ENCODE measurements at regions not wholly inside any gene's neighbourhood (a gene's known extent, or its start where the extent isn't known, plus 50 kb on each side); places are given as distances from the start of the nearest gene placed in this dataset.
"Not testable (repeated sequence)": the region's sequence is repeated elsewhere in the genome, so short reads cannot be mapped to it uniquely, and the experiment has no call there.

GRCh38 chr3:34066999-34067398, 268.6 kb downstream of the PDCD6IP start:
- DNase-seq: no peak

GRCh38 chr3:34067536-34068051, 269.2 kb downstream of the PDCD6IP start:
- DNase-seq: no peak

DNA sequence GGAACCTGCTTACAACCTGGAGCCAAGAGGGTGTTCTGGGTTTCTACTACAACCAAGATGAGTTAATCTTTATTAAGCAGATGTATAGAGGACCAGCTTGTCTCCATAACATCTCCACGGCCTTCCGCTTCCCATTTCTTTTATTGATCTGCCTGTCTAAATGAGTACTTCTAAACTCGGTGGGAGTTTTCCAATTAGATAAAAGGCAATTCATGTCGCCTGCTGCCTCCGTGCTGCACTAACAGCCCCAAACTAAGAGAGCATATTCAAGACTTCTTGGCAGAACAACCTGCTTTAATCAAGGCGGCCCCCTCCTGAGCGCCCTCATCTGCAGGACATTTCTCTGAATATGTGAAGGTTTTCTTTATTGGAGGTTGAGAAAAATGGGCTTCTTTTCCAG, 270.1 kb downstream of the PDCD6IP start:
- DNase-seq: no peak

- no peak for DNase-seq
Measured at GRCh38 chr3:34070831-34071585, 272.6 kb downstream of the PDCD6IP start.

- no peak for DNase-seq
Measured at GRCh38 chr3:34072297-34072696, 273.9 kb downstream of the PDCD6IP start.

- DNase-seq: no peak
Measured at GRCh38 chr3:34073111-34073510, 274.7 kb downstream of the PDCD6IP start.

DNA sequence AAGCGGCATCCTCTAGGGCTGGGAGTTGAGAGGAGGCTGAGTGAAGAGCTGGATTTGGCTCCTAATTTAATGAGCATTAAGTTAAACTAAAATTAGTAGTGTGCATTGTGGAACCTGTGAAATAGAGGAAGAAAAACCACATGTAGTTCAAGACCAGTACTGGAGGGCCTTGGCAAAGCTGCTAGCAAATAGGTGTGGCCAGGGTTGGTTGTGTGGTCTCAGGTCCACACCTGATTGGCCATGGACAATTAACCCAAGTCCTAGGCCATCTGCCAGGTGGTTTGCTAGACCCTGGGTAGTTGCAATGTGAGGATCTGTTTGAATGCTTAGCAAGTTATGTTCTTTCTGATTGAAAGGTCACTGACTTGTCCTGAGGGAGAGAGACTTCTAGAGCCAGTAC, 275.5 kb downstream of the PDCD6IP start:
- no peak for DNase-seq

GRCh38 chr3:34075975-34076374, 277.5 kb downstream of the PDCD6IP start:
- no peak for DNase-seq

DNA sequence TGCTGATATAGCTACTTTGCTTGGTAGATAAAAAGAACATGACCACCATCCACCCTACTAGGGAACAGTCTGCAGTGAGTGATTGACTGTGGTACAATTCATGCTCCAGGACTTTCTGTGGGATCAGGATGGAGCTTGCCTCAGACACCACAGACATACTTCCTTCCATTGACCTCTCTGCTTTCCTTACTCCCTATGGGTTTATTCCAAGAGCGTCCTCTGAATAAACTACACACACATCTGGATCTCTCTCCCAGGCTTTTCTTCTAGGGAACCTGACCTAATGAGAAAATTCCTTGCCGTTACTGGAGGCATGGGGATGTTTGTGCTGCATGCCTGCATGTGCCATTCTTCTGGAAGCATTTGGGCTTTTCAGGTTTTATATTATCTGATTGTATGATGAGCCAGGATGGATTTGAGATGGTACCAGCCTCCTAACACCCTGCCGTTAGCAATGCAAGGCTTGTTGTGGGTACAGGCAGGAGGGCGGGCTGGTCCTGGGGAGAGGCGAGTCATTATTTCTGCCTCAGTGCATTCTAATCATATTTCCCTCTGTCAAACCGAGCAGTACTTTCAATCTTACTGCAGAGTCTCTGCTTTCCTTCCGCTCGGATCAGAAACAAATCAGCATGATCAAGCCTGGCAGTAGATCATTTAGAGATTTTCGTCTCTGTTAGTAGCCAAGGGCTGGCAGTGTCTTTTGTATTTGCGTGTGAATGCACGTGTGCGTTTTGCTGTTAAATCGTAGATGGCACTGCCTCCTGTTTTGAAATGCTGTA, 279.2 kb downstream of the PDCD6IP start:
- DNase-seq: no peak

- DNase-seq: no peak
Measured at GRCh38 chr3:34078418-34078817, 280.0 kb downstream of the PDCD6IP start.

DNA sequence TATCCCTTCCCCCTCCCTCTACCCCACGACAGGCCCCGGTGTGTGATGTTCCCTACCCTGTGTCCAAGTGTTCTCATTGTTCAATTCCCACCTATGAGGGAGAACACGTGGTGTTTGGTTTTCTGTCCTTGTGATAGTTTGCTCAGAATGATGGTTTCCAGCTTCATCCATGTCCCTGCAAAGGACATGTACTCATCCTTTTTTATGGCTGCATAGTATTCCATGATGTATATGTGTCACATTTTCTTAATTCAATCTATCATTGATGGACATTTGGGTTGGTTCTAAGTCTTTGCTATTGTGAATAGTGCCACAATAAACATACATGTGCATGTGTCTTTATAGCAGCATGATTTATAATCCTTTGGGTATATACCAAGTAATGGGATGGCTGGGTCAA, 281.4 kb downstream of the PDCD6IP start:
- not testable (repeated sequence) for DNase-seq

DNA sequence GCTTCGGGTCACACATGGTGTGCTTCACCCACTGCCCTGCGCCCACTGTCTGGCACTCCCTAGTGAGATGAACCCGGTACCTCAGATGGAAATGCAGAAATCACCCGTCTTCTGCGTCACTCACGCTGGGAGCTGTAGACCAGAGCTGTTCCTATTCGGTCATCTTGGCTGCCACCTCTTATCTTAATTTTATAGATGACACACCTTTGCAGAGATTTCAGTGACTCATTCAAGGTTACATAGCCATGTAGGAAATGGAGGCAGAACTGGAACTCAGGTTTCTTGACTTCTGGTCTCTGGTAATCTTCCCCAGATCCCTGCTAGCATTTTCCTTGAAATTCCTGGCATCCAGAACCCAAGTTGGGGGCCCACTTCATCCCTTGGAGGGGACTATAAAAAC, 291.9 kb downstream of the PDCD6IP start:
- DNase-seq: not testable (repeated sequence)

- no peak for DNase-seq
Measured at GRCh38 chr3:34090876-34091275, 292.4 kb downstream of the PDCD6IP start.

DNA sequence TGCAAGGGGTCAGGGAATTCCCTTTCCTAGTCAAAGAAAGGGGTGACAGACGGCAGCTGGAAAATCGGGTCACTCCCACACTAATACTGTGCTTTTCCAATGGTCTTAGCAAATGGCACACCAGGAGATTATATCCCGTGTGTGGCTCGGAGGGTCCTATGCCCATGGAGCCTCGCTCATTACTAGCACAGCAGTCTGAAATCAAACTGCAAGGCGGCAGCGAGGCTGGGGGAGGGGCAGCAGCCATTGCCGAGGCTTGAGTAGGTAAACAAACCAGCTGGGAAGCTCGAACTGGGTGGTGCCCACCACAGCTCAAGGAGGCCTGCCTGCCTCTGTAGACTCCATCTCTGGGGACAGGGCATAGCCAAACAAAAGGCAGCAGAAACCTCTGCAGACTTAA, 295.9 kb downstream of the PDCD6IP start:
- not testable (repeated sequence) for DNase-seq

- DNase-seq: no peak
Measured at GRCh38 chr3:34102288-34102687, 303.9 kb downstream of the PDCD6IP start.

DNA sequence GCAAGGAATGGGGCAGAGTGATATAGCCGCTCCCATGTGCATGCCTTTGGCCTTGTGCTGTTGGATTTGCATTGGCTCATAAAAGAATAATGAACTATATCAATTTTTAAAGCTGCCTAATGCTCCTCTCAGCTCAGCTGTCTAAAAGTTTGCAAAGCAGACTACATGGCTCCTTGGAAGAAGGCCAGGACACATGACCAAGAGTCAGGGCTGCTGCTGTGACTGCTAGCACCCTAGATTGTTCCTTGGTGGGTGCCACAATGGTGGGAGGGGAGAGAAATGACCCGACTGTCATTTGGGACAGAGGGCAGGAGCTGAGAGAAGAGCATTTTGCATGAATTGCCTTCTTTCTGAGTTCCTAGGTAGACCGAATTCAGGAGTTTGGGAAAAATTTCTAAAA, 307.9 kb downstream of the PDCD6IP start:
- no peak for DNase-seq

DNA sequence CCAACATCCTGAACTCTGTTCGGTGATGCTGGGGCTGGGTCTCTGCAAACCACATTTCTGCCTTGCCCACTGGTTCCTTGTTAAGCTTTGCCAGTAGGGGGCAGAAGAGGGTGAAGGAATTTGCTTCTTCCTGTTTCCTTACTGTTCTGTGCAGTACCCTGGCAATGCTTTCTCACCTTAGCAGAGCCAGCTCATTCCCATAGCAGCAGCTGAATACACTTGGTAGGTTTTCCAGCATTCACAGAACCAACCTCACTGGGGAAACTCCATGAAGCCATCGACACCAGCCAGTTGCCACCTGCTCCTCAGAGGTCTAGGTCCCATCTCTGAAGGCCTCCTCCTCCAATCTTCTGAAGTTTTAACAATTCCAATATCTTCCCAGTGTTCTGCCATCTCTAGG, 308.4 kb downstream of the PDCD6IP start:
- no peak for DNase-seq

GRCh38 chr3:34107669-34108068, 309.2 kb downstream of the PDCD6IP start:
- no peak for DNase-seq

DNA sequence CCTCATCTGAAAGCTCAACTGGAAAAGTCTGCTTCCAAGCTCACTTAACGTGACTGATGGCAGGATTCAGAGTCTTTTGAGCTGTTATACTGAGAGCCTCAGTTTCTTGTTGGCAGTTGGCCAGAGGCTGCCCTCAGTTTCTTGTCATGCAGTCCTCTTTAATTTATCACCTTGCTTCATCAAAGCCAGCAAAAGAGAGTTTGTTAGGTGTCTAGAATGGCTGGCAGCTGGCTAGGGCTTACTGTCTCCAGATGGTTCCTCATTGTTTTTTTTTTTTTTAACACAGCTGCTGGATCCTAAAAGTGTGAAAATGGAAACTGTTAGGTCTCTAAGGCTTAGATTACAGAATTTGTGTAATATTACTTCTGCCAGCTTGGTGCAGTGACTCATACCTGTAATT, 310.6 kb downstream of the PDCD6IP start:
- DNase-seq: no peak

DNA sequence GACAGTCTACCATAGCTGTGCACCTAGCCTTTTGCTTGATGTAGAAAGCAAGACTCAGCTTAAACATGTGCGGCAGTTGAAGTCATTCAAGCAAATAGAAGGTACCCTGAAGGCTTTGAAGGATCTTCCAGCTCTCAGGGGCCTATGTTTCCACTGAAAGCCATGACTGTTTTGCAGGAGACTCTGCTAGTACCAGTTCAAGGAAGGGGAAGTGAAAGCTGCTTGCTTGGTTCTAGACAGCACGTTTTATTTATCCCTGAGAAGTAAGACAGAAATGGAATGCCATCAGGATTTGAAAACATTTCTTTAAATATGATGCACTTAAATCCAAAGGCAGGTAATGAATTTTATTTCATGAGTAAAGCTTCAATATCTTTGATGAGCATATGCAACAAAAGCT, 311.4 kb downstream of the PDCD6IP start:
- DNase-seq: no peak

DNA sequence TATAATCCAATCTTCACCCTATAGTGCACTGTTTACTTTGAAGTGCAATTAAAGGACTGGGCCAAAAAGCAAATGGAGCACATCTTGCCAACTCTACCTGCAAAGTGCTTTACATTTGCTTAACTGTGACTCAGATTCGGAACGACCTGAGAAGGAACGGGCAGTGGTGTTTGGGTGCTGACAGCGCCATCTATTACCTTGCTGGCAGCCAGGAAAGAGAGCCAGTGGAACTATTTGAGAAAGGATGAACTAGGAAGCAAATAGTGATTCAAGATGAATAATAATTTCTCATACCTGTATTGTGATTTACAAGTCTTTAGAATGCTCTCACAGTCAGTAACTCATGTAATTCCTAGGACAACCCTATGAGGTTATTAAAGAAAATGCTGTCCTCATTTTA, 312.9 kb downstream of the PDCD6IP start:
- no peak for DNase-seq

DNA sequence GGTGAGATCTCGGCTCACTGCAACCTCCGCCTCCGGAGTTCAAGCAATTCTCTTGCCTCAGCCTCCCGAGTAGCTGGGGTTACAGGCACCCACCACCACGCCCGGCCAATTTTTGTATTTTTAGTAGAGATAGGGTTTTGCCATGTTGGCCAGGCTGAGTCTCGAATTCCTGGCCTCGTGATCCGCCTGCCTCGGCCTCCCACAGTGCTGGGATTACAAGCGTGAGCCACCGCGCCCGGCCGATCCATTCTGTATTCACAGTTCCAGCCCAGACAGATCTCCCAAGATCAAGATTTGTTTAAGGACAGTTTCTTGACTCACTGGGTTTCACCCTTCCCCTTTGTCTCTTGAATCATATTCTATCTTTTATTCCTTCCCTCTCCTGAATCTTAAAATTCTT, 313.8 kb downstream of the PDCD6IP start:
- DNase-seq: not testable (repeated sequence)

- no peak for DNase-seq
Measured at GRCh38 chr3:34131091-34131490, 332.7 kb downstream of the PDCD6IP start.

- no peak for DNase-seq
Measured at GRCh38 chr3:34132069-34132692, 333.8 kb downstream of the PDCD6IP start.
